H9 (cell line): ENCODE measurements at regions not wholly inside any gene's neighbourhood (a gene's known extent, or its start where the extent isn't known, plus 50 kb on each side); places are given as distances from the start of the nearest gene placed in this dataset.

Experiments
- DNase-seq: peaks from one replicate; pipeline ENCODE4 v3.0.0-alpha.2; 2017
- H2AFZ ChIP-seq: one replicate; pipeline ENCODE4 v1.6.1; 2013; ENCODE audit warnings: mild to moderate bottlenecking, low read length, control low read depth, moderate library complexity
- H2AK5ac ChIP-seq: 2 replicates; pipeline ENCODE4 v1.6.1; 2013; ENCODE audit warnings: low read length, control low read depth, mixed read lengths; ENCODE audit not compliant: insufficient read length
- H2BK120ac ChIP-seq: one replicate; pipeline ENCODE4 v1.6.1; 2013; ENCODE audit warnings: low read depth, mild to moderate bottlenecking, low read length, control low read depth, inconsistent platforms; ENCODE audit not compliant: poor library complexity, severe bottlenecking
- H2BK12ac ChIP-seq: 2 replicates; pipeline ENCODE4 v1.6.1; 2013; ENCODE audit warnings: low read length, control low read depth, mixed read lengths, low read depth; ENCODE audit not compliant: insufficient read length
- H2BK15ac ChIP-seq: 2 replicates; pipeline ENCODE4 v1.6.1; 2013; ENCODE audit warnings: low read depth, low read length, control low read depth
- H2BK20ac ChIP-seq: one replicate; pipeline ENCODE4 v1.6.1; 2013; ENCODE audit warnings: low read depth, mild to moderate bottlenecking, low read length, control low read depth, inconsistent platforms; ENCODE audit not compliant: poor library complexity, severe bottlenecking
- H2BK5ac ChIP-seq: 2 replicates; pipeline ENCODE4 v1.6.1; 2013; ENCODE audit warnings: low read length, control low read depth, mixed read lengths; ENCODE audit not compliant: insufficient read length
- H3K14ac ChIP-seq: 2 replicates; pipeline ENCODE4 v1.6.1; 2013; ENCODE audit warnings: low read length, control low read depth; ENCODE audit not compliant: insufficient read depth
- H3K18ac ChIP-seq: 2 replicates; pipeline ENCODE4 v1.6.1; 2013; ENCODE audit warnings: low read depth, mild to moderate bottlenecking, mixed read lengths, low read length, control low read depth; ENCODE audit not compliant: insufficient read length
- H3K23ac ChIP-seq: 2 replicates; pipeline ENCODE4 v1.6.1; 2013; ENCODE audit warnings: low read length, control low read depth, mixed read lengths, low read depth; ENCODE audit not compliant: insufficient read length
- H3K23me2 ChIP-seq: 2 replicates; pipeline ENCODE4 v1.6.1; 2013; ENCODE audit warnings: low read depth, mild to moderate bottlenecking, mixed read lengths, low read length, control low read depth; ENCODE audit not compliant: insufficient read length, poor library complexity, severe bottlenecking
- H3K27ac ChIP-seq: 2 replicates; pipeline ENCODE4 v1.5.1; 2013; ENCODE audit warnings: low read length, control low read depth, mixed read lengths, low read depth; ENCODE audit not compliant: insufficient read length
- H3K27me3 ChIP-seq: 2 replicates; pipeline ENCODE4 v1.6.1; 2013; ENCODE audit warnings: low read length, control low read depth, inconsistent platforms; ENCODE audit not compliant: insufficient read depth
- H3K4ac ChIP-seq: 2 replicates; pipeline ENCODE4 v1.6.1; 2013; ENCODE audit warnings: low read depth, mild to moderate bottlenecking, control low read depth, inconsistent platforms, low read length, moderate library complexity
- H3K4me1 ChIP-seq: 2 replicates; pipeline ENCODE4 v1.6.1; 2013; ENCODE audit warnings: low read length, control low read depth, inconsistent platforms; ENCODE audit not compliant: insufficient read depth
- H3K4me2 ChIP-seq: 2 replicates; pipeline ENCODE4 v1.6.1; 2013; ENCODE audit warnings: low read length, control low read depth, mixed read lengths; ENCODE audit not compliant: insufficient read length, insufficient read depth
- H3K56ac ChIP-seq: 2 replicates; pipeline ENCODE4 v1.6.1; 2013; ENCODE audit warnings: low read depth, mild to moderate bottlenecking, mixed read lengths, low read length, control low read depth; ENCODE audit not compliant: insufficient read length
- H3K79me1 ChIP-seq: 2 replicates; pipeline ENCODE4 v1.6.1; 2013; ENCODE audit warnings: low read depth, mild to moderate bottlenecking, moderate library complexity, low read length, control low read depth, inconsistent platforms; ENCODE audit not compliant: insufficient read depth, poor library complexity, severe bottlenecking
- H3K79me2 ChIP-seq: 2 replicates; pipeline ENCODE4 v1.6.1; 2013; ENCODE audit warnings: low read length, control low read depth, inconsistent platforms; ENCODE audit not compliant: insufficient read depth
- H3K9ac ChIP-seq: 2 replicates; pipeline ENCODE4 v1.6.1; 2013; ENCODE audit warnings: low read length, control low read depth, mixed read lengths; ENCODE audit not compliant: insufficient read length; ENCODE audit errors: extremely low read depth
- H3K9me3 ChIP-seq: one replicate; pipeline ENCODE4 v1.6.1; 2013; ENCODE audit warnings: low read depth, low read length, inconsistent platforms; ENCODE audit not compliant: control insufficient read depth
- H3T11ph ChIP-seq: one replicate; pipeline ENCODE4 v1.6.1; 2013; ENCODE audit warnings: mild to moderate bottlenecking, low read length, control low read depth, inconsistent platforms
- H4K20me1 ChIP-seq: one replicate; pipeline ENCODE4 v1.6.1; 2013; ENCODE audit not compliant: control insufficient read depth, insufficient read length, insufficient read depth
- H4K5ac ChIP-seq: 2 replicates; pipeline ENCODE4 v1.6.1; 2013; ENCODE audit warnings: low read depth, mild to moderate bottlenecking, mixed read lengths, low read length, control low read depth; ENCODE audit not compliant: insufficient read length
- H4K8ac ChIP-seq: replicated peaks from 2 replicates; pipeline ENCODE4 v1.6.1; 2013; ENCODE audit warnings: low read length, control low read depth, mixed read lengths, low read depth; ENCODE audit not compliant: insufficient read length
- H4K91ac ChIP-seq: 2 replicates; pipeline ENCODE4 v1.6.1; 2013; ENCODE audit warnings: low read depth, mild to moderate bottlenecking, moderate library complexity, mixed read lengths, low read length, control low read depth; ENCODE audit not compliant: insufficient read length
- H3K27ac Mint-ChIP-seq, 3 experiments: 2 replicates in 2 of 3; 3 replicates in 1 of 3; pipeline ENCODE4 v1.8.0; 2020 to 2021; ENCODE audit warnings: mixed read lengths in 3 of 3, mild to moderate bottlenecking in 1 of 3, moderate library complexity in 1 of 3
- H3K27me3 Mint-ChIP-seq: 2 replicates; pipeline ENCODE4 v1.8.0; 2021; ENCODE audit warnings: low read depth, mild to moderate bottlenecking, moderate library complexity, mixed read lengths
- H3K36me3 Mint-ChIP-seq, 3 experiments: 2 replicates in 2 of 3; 3 replicates in 1 of 3; pipeline ENCODE4 v1.8.0; 2020 to 2021; ENCODE audit warnings: low read depth in 3 of 3, mixed read lengths in 3 of 3; ENCODE audit not compliant: insufficient read depth in 1 of 3
- H3K4me1 Mint-ChIP-seq, 2 experiments: 2 replicates each; pipeline ENCODE4 v1.8.0; 2020; ENCODE audit warnings: mixed read lengths in 2 of 2
- H3K4me3 Mint-ChIP-seq, 2 experiments: 2 replicates in 1 of 2; 3 replicates in 1 of 2; pipeline ENCODE4 v1.8.0; 2020 to 2021; ENCODE audit warnings: mild to moderate bottlenecking in 2 of 2, mixed read lengths in 2 of 2, moderate library complexity in 1 of 2
- H3K9me3 Mint-ChIP-seq, 2 experiments: 2 replicates in 1 of 2; 3 replicates in 1 of 2; pipeline ENCODE4 v1.8.0; 2020; ENCODE audit warnings: mild to moderate bottlenecking in 2 of 2, mixed read lengths in 2 of 2, moderate library complexity in 1 of 2
- WGBS: extraction: QIAGEN DNeasy Blood & Tissue Kit; methylation state at CpG from one replicate; pipeline ENCODE4 v1.1.7; 2013; ENCODE audit warnings: missing lambda C conversion rate, low lambda C conversion rate, mixed read lengths; ENCODE audit not compliant: insufficient read length; ENCODE audit errors: extremely low coverage; 5-methylcytosine and 5-hydroxymethylcytosine counted together
- TF ChIP-seq, protein P1 (sequence below): fragments of 200-600 bp; sonication (generic); conservative IDR thresholded peaks from 3 replicates; pipeline ENCODE4 v1.8.0; 2021; ENCODE audit warnings: antibody characterized with exemption, mild to moderate bottlenecking

GRCh38 chr11:104490182-104490581 lies 326.2 kb upstream of the PDGFD start:
- H3K79me2 ChIP-seq = no peaks in the 10 kb centered on the region
- no peak overlapping the region for H4K8ac ChIP-seq
- no peaks in the 10 kb centered on the region for H3K27me3 Mint-ChIP-seq
- H2BK5ac ChIP-seq = no peak overlapping the region
- DNase-seq = no peak
- H3K79me1 ChIP-seq = no peaks in the 10 kb centered on the region
- no peak overlapping the region for H3K27ac Mint-ChIP-seq
- H3K27me3 ChIP-seq = no peaks in the 10 kb centered on the region
- H4K5ac ChIP-seq = no peak overlapping the region
- no peaks in the 10 kb centered on the region for H3K23me2 ChIP-seq
- H4K20me1 ChIP-seq = no peaks in the 10 kb centered on the region
- no peak overlapping the region for H4K91ac ChIP-seq
- H3K27ac ChIP-seq = no peak overlapping the region
- no peak overlapping the region for H3K4me3 Mint-ChIP-seq
- H3K4me1 ChIP-seq = no peaks in the 10 kb centered on the region
- H3K18ac ChIP-seq = no peak overlapping the region
- no peak overlapping the region for H3T11ph ChIP-seq
- H2AFZ ChIP-seq = no peak overlapping the region
- no peak overlapping the region for H2BK15ac ChIP-seq
- H2BK120ac ChIP-seq = no peak overlapping the region
- H3K36me3 Mint-ChIP-seq = peaks cover 20 to 50% (median 23%) of the 10 kb centered on the region in 3 experiments
- peaks cover 41 to 58% of the 10 kb centered on the region in 2 experiments for H3K9me3 Mint-ChIP-seq
- H2BK20ac ChIP-seq = no peak overlapping the region
- TF ChIP-seq, protein P1, sequence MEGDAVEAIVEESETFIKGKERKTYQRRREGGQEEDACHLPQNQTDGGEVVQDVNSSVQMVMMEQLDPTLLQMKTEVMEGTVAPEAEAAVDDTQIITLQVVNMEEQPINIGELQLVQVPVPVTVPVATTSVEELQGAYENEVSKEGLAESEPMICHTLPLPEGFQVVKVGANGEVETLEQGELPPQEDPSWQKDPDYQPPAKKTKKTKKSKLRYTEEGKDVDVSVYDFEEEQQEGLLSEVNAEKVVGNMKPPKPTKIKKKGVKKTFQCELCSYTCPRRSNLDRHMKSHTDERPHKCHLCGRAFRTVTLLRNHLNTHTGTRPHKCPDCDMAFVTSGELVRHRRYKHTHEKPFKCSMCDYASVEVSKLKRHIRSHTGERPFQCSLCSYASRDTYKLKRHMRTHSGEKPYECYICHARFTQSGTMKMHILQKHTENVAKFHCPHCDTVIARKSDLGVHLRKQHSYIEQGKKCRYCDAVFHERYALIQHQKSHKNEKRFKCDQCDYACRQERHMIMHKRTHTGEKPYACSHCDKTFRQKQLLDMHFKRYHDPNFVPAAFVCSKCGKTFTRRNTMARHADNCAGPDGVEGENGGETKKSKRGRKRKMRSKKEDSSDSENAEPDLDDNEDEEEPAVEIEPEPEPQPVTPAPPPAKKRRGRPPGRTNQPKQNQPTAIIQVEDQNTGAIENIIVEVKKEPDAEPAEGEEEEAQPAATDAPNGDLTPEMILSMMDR = no peak
- no peak overlapping the region for H3K9ac ChIP-seq
- H3K4me1 Mint-ChIP-seq = no peaks in the 10 kb centered on the region
- no peak overlapping the region for H3K14ac ChIP-seq
- H3K9me3 ChIP-seq = peaks cover 32% of the 10 kb centered on the region
- no peak overlapping the region for H3K56ac ChIP-seq
- H2AK5ac ChIP-seq = no peak overlapping the region
- no peak overlapping the region for H3K4ac ChIP-seq
- no peak overlapping the region for H2BK12ac ChIP-seq
- H3K23ac ChIP-seq = no peak overlapping the region
- WGBS = no CpG with 5 or more reads among the region's 6 CpGs
- H3K4me2 ChIP-seq = no peak overlapping the region
